HUES6 (cell line): ENCODE measurements at regions not wholly inside any gene's neighbourhood (a gene's known extent, or its start where the extent isn't known, plus 50 kb on each side); places are given as distances from the start of the nearest gene placed in this dataset.

Experiments used
- H3K27ac ChIP-seq: 2 replicates; pipeline ENCODE4 v1.7.0; 2013; ENCODE audit warnings: low read depth, mild to moderate bottlenecking, low read length, inconsistent platforms
- H3K27me3 ChIP-seq: 2 replicates; pipeline ENCODE4 v1.6.1; 2013; ENCODE audit warnings: low read length; ENCODE audit not compliant: control insufficient read depth, insufficient read depth
- H3K36me3 ChIP-seq: 2 replicates; pipeline ENCODE4 v1.6.1; 2013; ENCODE audit warnings: low read length; ENCODE audit not compliant: control insufficient read depth, insufficient read depth
- H3K4me1 ChIP-seq: 2 replicates; pipeline ENCODE4 v1.6.1; 2013; ENCODE audit warnings: low read length; ENCODE audit not compliant: control insufficient read depth, insufficient read depth
- H3K4me3 ChIP-seq: 2 replicates; pipeline ENCODE4 v1.5.1; 2013; ENCODE audit warnings: low read depth, low read length
- H3K9ac ChIP-seq: one replicate; pipeline ENCODE4 v1.6.1; 2013; ENCODE audit warnings: mild to moderate bottlenecking, low read length
- H3K9me3 ChIP-seq: 2 replicates; pipeline ENCODE4 v1.6.1; 2013; ENCODE audit warnings: low read depth, low read length; ENCODE audit not compliant: control insufficient read depth, insufficient read depth

- Histone ChIP-seq H3K9ac (no peak overlapping the region), H3K4me3 (no peak overlapping the region), H3K9me3 (no peaks in the 10 kb centered on the region), H3K27me3 (no peaks in the 10 kb centered on the region), H3K36me3 (no peaks in the 10 kb centered on the region), H3K27ac (no peak overlapping the region), H3K4me1 (no peaks in the 10 kb centered on the region)
Measured at GRCh38 chr3:80564391-80564790, 796.6 kb upstream of the ROBO1 start.

- Histone ChIP-seq H3K4me3 (no peak overlapping the region), H3K9ac (no peak overlapping the region), H3K27me3 (no peaks in the 10 kb centered on the region), H3K4me1 (no peaks in the 10 kb centered on the region), H3K36me3 (no peaks in the 10 kb centered on the region), H3K9me3 (no peaks in the 10 kb centered on the region), H3K27ac (no peak overlapping the region)
Measured at GRCh38 chr3:80559701-80560100, 791.9 kb upstream of the ROBO1 start.

- no peaks in the 10 kb centered on the region for H3K36me3 ChIP-seq
- H3K9me3 ChIP-seq, result no peaks in the 10 kb centered on the region
- no peak overlapping the region for H3K4me3 ChIP-seq
- no peaks in the 10 kb centered on the region for H3K4me1 ChIP-seq
- H3K27me3 ChIP-seq, result no peaks in the 10 kb centered on the region
- no peak overlapping the region for H3K9ac ChIP-seq
- H3K27ac ChIP-seq, result no peak overlapping the region
Measured at GRCh38 chr3:80556763-80557162, 789.0 kb upstream of the ROBO1 start.

- Histone ChIP-seq H3K9me3 (no peaks in the 10 kb centered on the region), H3K27ac (no peak overlapping the region), H3K4me3 (no peak overlapping the region), H3K36me3 (no peaks in the 10 kb centered on the region), H3K27me3 (no peaks in the 10 kb centered on the region), H3K4me1 (no peaks in the 10 kb centered on the region), H3K9ac (no peak overlapping the region)
Measured at GRCh38 chr3:80554304-80554703, 786.5 kb upstream of the ROBO1 start.

- Histone ChIP-seq H3K9me3 (no peaks in the 10 kb centered on the region), H3K27ac (no peak overlapping the region), H3K4me1 (no peaks in the 10 kb centered on the region), H3K4me3 (no peak overlapping the region), H3K9ac (no peak overlapping the region), H3K27me3 (no peaks in the 10 kb centered on the region), H3K36me3 (no peaks in the 10 kb centered on the region)
Measured at GRCh38 chr3:80553211-80553610, 785.4 kb upstream of the ROBO1 start.

- no peaks in the 10 kb centered on the region for H3K4me1 ChIP-seq
- H3K36me3 ChIP-seq, result no peaks in the 10 kb centered on the region
- H3K4me3 ChIP-seq, result no peak overlapping the region
- H3K9me3 ChIP-seq, result no peaks in the 10 kb centered on the region
- no peak overlapping the region for H3K27ac ChIP-seq
- H3K9ac ChIP-seq, result no peak overlapping the region
- no peaks in the 10 kb centered on the region for H3K27me3 ChIP-seq
Measured at GRCh38 chr3:80550174-80550573, 782.4 kb upstream of the ROBO1 start.

GRCh38 chr3:80549173-80549572 lies 781.4 kb upstream of the ROBO1 start:
- no peaks in the 10 kb centered on the region for H3K4me1 ChIP-seq
- H3K4me3 ChIP-seq, result no peak overlapping the region
- no peaks in the 10 kb centered on the region for H3K9me3 ChIP-seq
- H3K27me3 ChIP-seq, result no peaks in the 10 kb centered on the region
- H3K36me3 ChIP-seq, result no peaks in the 10 kb centered on the region
- H3K27ac ChIP-seq, result no peak overlapping the region
- H3K9ac ChIP-seq, result no peak overlapping the region

GRCh38 chr3:80543154-80543553 lies 775.4 kb upstream of the ROBO1 start:
- no peak overlapping the region for H3K4me3 ChIP-seq
- no peaks in the 10 kb centered on the region; the same call in 1 of the 2 replicates for H3K4me1 ChIP-seq
- H3K9me3 ChIP-seq, result no peaks in the 10 kb centered on the region
- H3K27me3 ChIP-seq, result no peaks in the 10 kb centered on the region
- no peak overlapping the region for H3K27ac ChIP-seq
- H3K36me3 ChIP-seq, result no peaks in the 10 kb centered on the region
- H3K9ac ChIP-seq, result no peak overlapping the region

- H3K36me3 ChIP-seq, result no peaks in the 10 kb centered on the region
- H3K9me3 ChIP-seq, result no peaks in the 10 kb centered on the region
- H3K27ac ChIP-seq, result no peak overlapping the region
- no peak overlapping the region for H3K9ac ChIP-seq
- H3K4me1 ChIP-seq, result no peaks in the 10 kb centered on the region; the same call in 1 of the 2 replicates
- H3K4me3 ChIP-seq, result no peak overlapping the region
- no peaks in the 10 kb centered on the region for H3K27me3 ChIP-seq
Measured at GRCh38 chr3:80542456-80542855, 774.7 kb upstream of the ROBO1 start.

GRCh38 chr3:80537680-80538079 lies 769.9 kb upstream of the ROBO1 start:
- no peak overlapping the region for H3K9ac ChIP-seq
- no peaks in the 10 kb centered on the region for H3K27me3 ChIP-seq
- H3K9me3 ChIP-seq, result no peaks in the 10 kb centered on the region
- no peaks in the 10 kb centered on the region for H3K36me3 ChIP-seq
- no peak overlapping the region for H3K27ac ChIP-seq
- no peak overlapping the region for H3K4me3 ChIP-seq
- H3K4me1 ChIP-seq, result no peaks in the 10 kb centered on the region; the same call in 1 of the 2 replicates

GRCh38 chr3:80535286-80535685 lies 767.5 kb upstream of the ROBO1 start:
- no peak overlapping the region for H3K9ac ChIP-seq
- H3K4me1 ChIP-seq, result no peaks in the 10 kb centered on the region
- no peak overlapping the region for H3K27ac ChIP-seq
- no peaks in the 10 kb centered on the region for H3K36me3 ChIP-seq
- no peaks in the 10 kb centered on the region for H3K9me3 ChIP-seq
- H3K4me3 ChIP-seq, result no peak overlapping the region
- no peaks in the 10 kb centered on the region for H3K27me3 ChIP-seq

GRCh38 chr3:80533553-80533952 lies 765.8 kb upstream of the ROBO1 start:
- Histone ChIP-seq H3K4me1 (no peaks in the 10 kb centered on the region), H3K9me3 (0 out of 2 replicates have a peak, but pooled peaks cover 1% of the 10 kb centered on the region), H3K27ac (no peak overlapping the region), H3K9ac (no peak overlapping the region), H3K27me3 (no peaks in the 10 kb centered on the region), H3K36me3 (no peaks in the 10 kb centered on the region), H3K4me3 (no peak overlapping the region)
